ENCODE measurements at regions not wholly inside any gene's neighbourhood (a gene's known extent, or its start where the extent isn't known, plus 50 kb on each side); places are given as distances from the start of the nearest gene placed in this dataset.

GRCh38 chr7:20010877-20011276 lies 206.3 kb downstream of the MACC1 start:
- Mint-ChIP-seq H3K4me1 (peaks cover 4 to 18% of the 10 kb centered on the region in 2 experiments), H3K4me3 (no peak overlapping the region), H3K27me3 (ENCODE audit: low read depth) (no peaks in the 10 kb centered on the region), H3K27ac (no peak overlapping the region), H3K36me3 (ENCODE audit: insufficient read depth in 1 of 3, low read depth in 3 of 3) (peaks cover 0 to 4% (median 0%) of the 10 kb centered on the region in 3 experiments; a peak in 2 of 7 replicates), H3K9me3 (no peaks in the 10 kb centered on the region)
- H4K8ac ChIP-seq (replicated peaks; ENCODE audit: insufficient read length, low read depth, low read length) = no peak overlapping the region
- no peak overlapping the region for H3K4ac ChIP-seq (ENCODE audit: low read depth, low read length)
- no peak overlapping the region for H3K27ac ChIP-seq (ENCODE audit: insufficient read length, low read depth, low read length)
- H2BK120ac ChIP-seq (ENCODE audit: low read depth, low read length, poor library complexity, severe bottlenecking) = no peak overlapping the region
- no peaks in the 10 kb centered on the region for H3K79me1 ChIP-seq (ENCODE audit: insufficient read depth, low read depth, low read length, poor library complexity, severe bottlenecking)
- no peak overlapping the region for H4K91ac ChIP-seq (ENCODE audit: insufficient read length, low read depth, low read length)
- H3K4me1 ChIP-seq (ENCODE audit: insufficient read depth, low read length) = peaks cover 3% of the 10 kb centered on the region; the same call in 1 of the 2 replicates
- no peak overlapping the region for H3K23ac ChIP-seq (ENCODE audit: insufficient read length, low read depth, low read length)
- H4K20me1 ChIP-seq (ENCODE audit: control insufficient read depth, insufficient read depth, insufficient read length) = no peaks in the 10 kb centered on the region
- no peak overlapping the region for H2BK15ac ChIP-seq (ENCODE audit: low read depth, low read length)
- no peak overlapping the region for H3K56ac ChIP-seq (ENCODE audit: insufficient read length, low read depth, low read length)
- H3K79me2 ChIP-seq (ENCODE audit: insufficient read depth, low read length) = no peaks in the 10 kb centered on the region
- no peaks in the 10 kb centered on the region for H3K27me3 ChIP-seq (ENCODE audit: insufficient read depth, low read length)
- H3K18ac ChIP-seq (ENCODE audit: insufficient read length, low read depth, low read length) = no peak overlapping the region
- H2AK5ac ChIP-seq (ENCODE audit: insufficient read length, low read length) = no peak overlapping the region
- H3K14ac ChIP-seq (ENCODE audit: insufficient read depth, low read length) = no peak overlapping the region
- H3K4me2 ChIP-seq (ENCODE audit: insufficient read depth, insufficient read length, low read length) = no peak overlapping the region
- no peak overlapping the region for H4K5ac ChIP-seq (ENCODE audit: insufficient read length, low read depth, low read length)
- H2BK20ac ChIP-seq (ENCODE audit: low read depth, low read length, poor library complexity, severe bottlenecking) = no peak overlapping the region
- no peak overlapping the region for H2BK12ac ChIP-seq (ENCODE audit: insufficient read length, low read depth, low read length)
- no CpG with 5 or more reads among the region's 1 CpG for WGBS (ENCODE audit: extremely low coverage, insufficient read length, low lambda C conversion rate)
- no peaks in the 10 kb centered on the region for H3K9me3 ChIP-seq (ENCODE audit: control insufficient read depth, low read depth, low read length)
- no peak overlapping the region for H2BK5ac ChIP-seq (ENCODE audit: insufficient read length, low read length)
- H3K9ac ChIP-seq (ENCODE audit: extremely low read depth, insufficient read length, low read length) = no peak overlapping the region
- no peak for TF ChIP-seq CTCF (conservative IDR thresholded peaks at IDR 0.05)
- no peak overlapping the region for H3T11ph ChIP-seq (ENCODE audit: low read length)
- DNase-seq = no peak
- H2AFZ ChIP-seq (ENCODE audit: low read length) = no peak overlapping the region
- no peaks in the 10 kb centered on the region for H3K23me2 ChIP-seq (ENCODE audit: insufficient read length, low read depth, low read length, poor library complexity, severe bottlenecking)
